ENCODE measurements at regions not wholly inside any gene's neighbourhood (a gene's known extent, or its start where the extent isn't known, plus 50 kb on each side); places are given as distances from the start of the nearest gene placed in this dataset.

GRCh38 chr1:222165629-222166028 lies 382.3 kb downstream of the HHIPL2 start:
- no peak for TF ChIP-seq CTCF (IDR thresholded peaks at IDR 0.05; ENCODE audit: extremely low read depth, missing control alignments)
- DNase-seq (ENCODE audit: low spot score), result no peak

- no peak for DNase-seq (ENCODE audit: low spot score)
- no peak for TF ChIP-seq CTCF (IDR thresholded peaks at IDR 0.05; ENCODE audit: extremely low read depth, missing control alignments)
Observed at GRCh38 chr1:222163895-222164294, 384.0 kb downstream of the HHIPL2 start.

DNA sequence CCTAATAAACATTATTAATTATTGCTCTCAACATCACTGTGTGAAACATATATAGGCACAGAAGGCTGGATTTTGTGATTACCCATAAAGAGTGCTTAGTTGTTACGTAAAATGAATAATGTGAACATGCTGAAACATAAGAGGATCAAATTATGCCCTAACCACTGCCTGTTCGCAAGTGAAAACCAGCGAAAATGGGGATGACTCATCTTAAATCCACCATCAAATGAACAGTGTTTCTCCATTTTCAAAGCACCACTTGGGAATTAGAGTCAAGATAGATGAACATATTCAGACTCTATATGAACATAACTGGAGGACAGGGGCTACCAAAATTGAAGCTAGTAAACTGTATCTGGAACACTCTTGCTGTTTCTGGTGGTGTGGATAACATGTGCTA lies 386.2 kb downstream of the HHIPL2 start:
- DNase-seq (ENCODE audit: low spot score), result no peak
- TF ChIP-seq CTCF (IDR thresholded peaks at IDR 0.05; ENCODE audit: extremely low read depth, missing control alignments), result no peak

GRCh38 chr1:222157612-222158011 lies 390.3 kb downstream of the HHIPL2 start:
- no peak for TF ChIP-seq CTCF (IDR thresholded peaks at IDR 0.05; ENCODE audit: extremely low read depth, missing control alignments)
- no peak for DNase-seq (ENCODE audit: low spot score)

GRCh38 chr1:222140206-222140605 lies 398.3 kb upstream of the DUSP10 start:
- no peak for TF ChIP-seq CTCF (IDR thresholded peaks at IDR 0.05; ENCODE audit: extremely low read depth, missing control alignments)
- no peak for DNase-seq (ENCODE audit: low spot score)

- no peak for DNase-seq (ENCODE audit: low spot score)
- no peak for TF ChIP-seq CTCF (IDR thresholded peaks at IDR 0.05; ENCODE audit: extremely low read depth, missing control alignments)
Observed at GRCh38 chr1:222138095-222138494, 396.2 kb upstream of the DUSP10 start.

- no peak for TF ChIP-seq CTCF (IDR thresholded peaks at IDR 0.05; ENCODE audit: extremely low read depth, missing control alignments)
- DNase-seq (ENCODE audit: low spot score), result no peak
Observed at GRCh38 chr1:222136869-222137268, 395.0 kb upstream of the DUSP10 start.

Data from GM20000 (cell line).